IMR-90 (cell line): ENCODE measurements at regions not wholly inside any gene's neighbourhood (a gene's known extent, or its start where the extent isn't known, plus 50 kb on each side); places are given as distances from the start of the nearest gene placed in this dataset.

Experiments used
- ATAC-seq: fragments of 200-7000 bp; cut with Tn5 transposase; 2 replicates; pipeline ENCODE4 v1.9.1; 2020; ENCODE audit warnings: low read depth, mild to moderate bottlenecking, moderate library complexity
- BruUV-seq: library from RNA; stranded (reverse); fragments of 400-500 nt; replicated peaks from 2 replicates; lab custom pipeline; 2021; lab: Mats Ljungman, UMichigan
- CTCF ChIA-PET: fragments of 300-600 bp; formaldehyde crosslinking; extraction: SDS; loops from one replicate; lab custom pipeline; 2021; ENCODE audit warnings: antibody characterized with exemption; lab: Yijun Ruan, JAX
- POLR2A ChIA-PET: fragments of 300-600 bp; sonication (Branson Sonifier 250); formaldehyde crosslinking; loops from one replicate; lab custom pipeline; 2022; ENCODE audit warnings: antibody characterized with exemption; ENCODE audit not compliant: unreplicated experiment; lab: Charles Lee
- DNase-seq: peaks from one replicate; pipeline ENCODE4 v3.0.0; 2013
- H2AFZ ChIP-seq: replicated peaks from 2 replicates; pipeline ENCODE3; 2013; ENCODE audit warnings: low read length, mild to moderate bottlenecking; ENCODE audit not compliant: poor library complexity
- H2AK5ac ChIP-seq: 2 replicates; pipeline ENCODE4 v1.6.1; 2013; ENCODE audit warnings: low read depth, low read length, inconsistent platforms
- H2AK9ac ChIP-seq: replicated peaks from 2 replicates; pipeline ENCODE3; 2013; ENCODE audit warnings: mild to moderate bottlenecking, low read depth, low read length, moderate library complexity; ENCODE audit not compliant: poor library complexity
- H2BK120ac ChIP-seq: 2 replicates; pipeline ENCODE4 v1.6.1; 2013; ENCODE audit warnings: low read depth, low read length, inconsistent platforms
- H2BK15ac ChIP-seq: 3 replicates; pipeline ENCODE4 v1.6.1; 2013; ENCODE audit warnings: low read depth, low read length, inconsistent platforms
- H2BK20ac ChIP-seq: 2 replicates; pipeline ENCODE4 v1.6.1; 2013; ENCODE audit warnings: low read depth, mild to moderate bottlenecking, inconsistent platforms, low read length, moderate library complexity
- H2BK5ac ChIP-seq: 2 replicates; pipeline ENCODE4 v1.6.1; 2013; ENCODE audit warnings: mild to moderate bottlenecking, low read depth, low read length, inconsistent platforms; ENCODE audit not compliant: poor library complexity, severe bottlenecking
- H3K14ac ChIP-seq: replicated peaks from 2 replicates; pipeline ENCODE4 v1.6.1; 2013; ENCODE audit warnings: low read depth, low read length, inconsistent platforms
- H3K18ac ChIP-seq: 2 replicates; pipeline ENCODE4 v1.6.1; 2013; ENCODE audit warnings: low read depth, low read length, control low read depth
- H3K23ac ChIP-seq: 2 replicates; pipeline ENCODE4 v1.6.1; 2013; ENCODE audit warnings: low read depth, low read length, inconsistent platforms
- H3K27ac ChIP-seq: 2 replicates; pipeline ENCODE4 v1.5.1; 2013; ENCODE audit warnings: mild to moderate bottlenecking, control low read depth, low read length; ENCODE audit not compliant: insufficient read depth
- H3K27me3 ChIP-seq: 2 replicates; pipeline ENCODE4 v1.6.1; 2013; ENCODE audit warnings: low read length; ENCODE audit not compliant: control insufficient read depth, insufficient read depth
- H3K36me3 ChIP-seq: 2 replicates; pipeline ENCODE4 v1.6.1; 2013; ENCODE audit warnings: low read length, mixed read lengths; ENCODE audit not compliant: control insufficient read depth, insufficient read depth
- H3K4ac ChIP-seq: 2 replicates; pipeline ENCODE4 v1.6.1; 2013; ENCODE audit warnings: low read depth, low read length, inconsistent platforms
- H3K4me1 ChIP-seq: 2 replicates; pipeline ENCODE4 v1.6.1; 2013; ENCODE audit warnings: low read length, mixed read lengths; ENCODE audit not compliant: control insufficient read depth, insufficient read depth
- H3K4me2 ChIP-seq: 2 replicates; pipeline ENCODE4 v1.6.1; 2013; ENCODE audit warnings: low read depth, mild to moderate bottlenecking, control low read depth, low read length, moderate library complexity
- H3K4me3 ChIP-seq: 2 replicates; pipeline ENCODE4 v1.5.1; 2013; ENCODE audit warnings: low read depth, mild to moderate bottlenecking, control low read depth, low read length, moderate library complexity; ENCODE audit not compliant: insufficient read depth
- H3K56ac ChIP-seq: 2 replicates; pipeline ENCODE4 v1.6.1; 2013; ENCODE audit warnings: low read length, inconsistent platforms; ENCODE audit not compliant: insufficient read depth; ENCODE audit errors: extremely low read depth
- H3K79me1 ChIP-seq, 2 experiments: 2 replicates each; pipeline ENCODE4 v1.6.1; 2013; ENCODE audit warnings: low read length in 2 of 2, inconsistent platforms in 1 of 2, low read depth in 1 of 2
- H3K9ac ChIP-seq: 2 replicates; pipeline ENCODE4 v1.6.1; 2013; ENCODE audit warnings: low read depth, low read length, control low read depth
- H3K9me1 ChIP-seq: 2 replicates; pipeline ENCODE4 v1.6.1; 2013; ENCODE audit warnings: low read length, inconsistent platforms; ENCODE audit not compliant: insufficient read depth
- H3K9me3 ChIP-seq: 2 replicates; pipeline ENCODE4 v1.6.1; 2013; ENCODE audit warnings: low read length; ENCODE audit not compliant: control insufficient read depth, insufficient read depth
- H4K20me1 ChIP-seq: 2 replicates; pipeline ENCODE4 v1.6.1; 2013; ENCODE audit warnings: low read length, inconsistent platforms; ENCODE audit not compliant: insufficient read depth
- H4K5ac ChIP-seq: 2 replicates; pipeline ENCODE4 v1.6.1; 2013; ENCODE audit warnings: mild to moderate bottlenecking, low read depth, low read length, control low read depth
- H4K8ac ChIP-seq, 2 experiments: 2 replicates each; pipeline ENCODE4 v1.6.1; 2013; ENCODE audit warnings: low read depth in 2 of 2, low read length in 2 of 2, control low read depth in 1 of 2, inconsistent platforms in 1 of 2
- H4K91ac ChIP-seq: 2 replicates; pipeline ENCODE4 v1.6.1; 2013; ENCODE audit warnings: low read depth, low read length, inconsistent platforms; ENCODE audit not compliant: insufficient read depth
- FOS ChIP-seq: fragments of 150-350 bp; IDR thresholded peaks from 2 replicates; pipeline ENCODE4 v1.6.1; 2016; ENCODE audit warnings: low read depth, low read length
- MAZ ChIP-seq: IDR thresholded peaks from 2 replicates; pipeline ENCODE4 v1.6.1; 2012; ENCODE audit warnings: low read depth, mild to moderate bottlenecking, low read length, improper control_type of control experiment, moderate library complexity, borderline replicate concordance
- MXI1 ChIP-seq: IDR thresholded peaks from 2 replicates; pipeline ENCODE4 v1.6.1; 2012; ENCODE audit warnings: low read depth, mild to moderate bottlenecking, low read length, moderate library complexity, borderline replicate concordance
- NFE2L2 ChIP-seq: fragments of 150-350 bp; IDR thresholded peaks from 2 replicates; pipeline ENCODE4 v1.6.1; 2016; ENCODE audit warnings: low read depth, mild to moderate bottlenecking, low read length
- POLR2A ChIP-seq: IDR thresholded peaks from 2 replicates; pipeline ENCODE4 v1.6.1; 2012; ENCODE audit warnings: mild to moderate bottlenecking, low read depth, low read length
- RAD21 ChIP-seq: IDR thresholded peaks from 2 replicates; pipeline ENCODE4 v1.6.1; 2012; ENCODE audit warnings: low read length, improper control_type of control experiment
- RCOR1 ChIP-seq: IDR thresholded peaks from 2 replicates; pipeline ENCODE4 v1.6.1; 2012; ENCODE audit warnings: mild to moderate bottlenecking, low read length, improper control_type of control experiment; ENCODE audit not compliant: insufficient replicate concordance
- RFX5 ChIP-seq: IDR thresholded peaks from 2 replicates; pipeline ENCODE4 v1.8.0; 2012; ENCODE audit warnings: low read depth, mild to moderate bottlenecking, low read length, moderate library complexity
- SMC3 ChIP-seq: fragments of 150-350 bp; IDR thresholded peaks from 2 replicates; pipeline ENCODE4 v1.6.1; 2016; ENCODE audit warnings: low read depth, mild to moderate bottlenecking, antibody characterized with exemption, low read length, moderate library complexity
- WGBS, 2 experiments: methylation state at CpG; one replicate each; pipeline versions ENCODE4 v1.1.5 to v1.1.7; 2013; ENCODE audit warnings: missing lambda C conversion rate in 2 of 2; ENCODE audit not compliant: insufficient read length in 1 of 2; ENCODE audit errors: extremely low coverage in 2 of 2; 5-methylcytosine and 5-hydroxymethylcytosine counted together
- dilution Hi-C: fragments of 300-500 bp; cut with HindIII; formaldehyde crosslinking; loops from one replicate; pipeline ENCODE4 v1.14.3; 2018; ENCODE audit warnings: low sequenced_read_pairs; ENCODE audit not compliant: unreplicated experiment
- in situ Hi-C: fragments of 300-500 bp; cut with MboI; formaldehyde crosslinking; loops from 3 replicates; pipeline ENCODE4 v1.14.3; 2019; ENCODE audit warnings: low sequenced_read_pairs, inconsistent platforms, mixed read lengths
- intact Hi-C: fragments of 100-400 bp; cut with micrococcal nuclease; formaldehyde crosslinking; loops from 2 replicates; pipeline ENCODE4 v1.10.0; 2022
- TF ChIP-seq, protein P1 (sequence below): conservative IDR thresholded peaks from 2 replicates; pipeline ENCODE4 v1.5.1; 2012; ENCODE audit warnings: mild to moderate bottlenecking, low read depth, low read length, improper control_type of control experiment
- TF ChIP-seq, protein P2 (sequence below): fragments of 150-350 bp; IDR thresholded peaks from 2 replicates; pipeline ENCODE4 v1.6.1; 2016; ENCODE audit warnings: low read depth, mild to moderate bottlenecking, low read length, moderate library complexity, borderline replicate concordance
- TF ChIP-seq, protein P3 (sequence below): fragments of 150-350 bp; IDR thresholded peaks from 2 replicates; pipeline ENCODE4 v1.6.1; 2017; ENCODE audit warnings: mild to moderate bottlenecking, antibody characterized with exemption, low read length, low read depth

DNA sequence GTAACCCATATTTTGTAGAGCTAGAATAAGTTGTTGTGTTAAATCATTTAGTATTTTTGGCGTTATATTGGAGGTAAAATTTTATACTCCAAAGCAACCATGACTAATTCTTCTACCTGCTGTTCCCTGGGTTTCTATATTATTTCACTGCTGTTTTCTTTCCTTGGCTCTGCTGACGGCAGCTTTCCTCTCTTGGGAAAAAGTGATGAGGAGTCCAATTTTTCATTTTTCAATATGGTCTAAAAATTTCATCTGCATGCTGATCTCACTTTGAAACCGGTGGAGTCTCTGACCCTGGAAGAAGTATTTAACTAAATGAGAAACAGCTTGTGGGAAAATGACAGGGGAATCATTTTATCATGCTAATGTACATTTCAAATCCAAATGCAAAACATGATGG is 110.2 kb downstream of the IFI44 start:
- Histone ChIP-seq H3K4me1 (peaks cover 2% of the 10 kb centered on the region; the same call in 1 of the 2 replicates), H3K4ac (no peak overlapping the region), H3K4me3 (no peak overlapping the region), H3K14ac (no peak overlapping the region), H4K20me1 (no peaks in the 10 kb centered on the region), H3K79me1 (no peaks in the 10 kb centered on the region), H3K56ac (no peak overlapping the region), H4K8ac (no peak overlapping the region), H3K9me3 (0 out of 2 replicates have a peak, but pooled peaks cover 2% of the 10 kb centered on the region), H2AFZ (no peak overlapping the region), H3K9ac (no peak overlapping the region), H2BK20ac (no peak overlapping the region), H2AK5ac (no peak overlapping the region), H2BK5ac (no peak overlapping the region), H3K27ac (no peak overlapping the region), H3K23ac (no peak overlapping the region), H2BK15ac (no peak overlapping the region), H4K5ac (no peak overlapping the region), H3K9me1 (no peaks in the 10 kb centered on the region), H3K18ac (no peak overlapping the region), H2BK120ac (no peak overlapping the region), H3K36me3 (no peaks in the 10 kb centered on the region), H4K91ac (no peak overlapping the region), H3K4me2 (no peak overlapping the region), H3K27me3 (no peaks in the 10 kb centered on the region), H2AK9ac (no peak overlapping the region)
- no CpG with 5 or more reads among the region's 3 CpGs for WGBS, 2 experiments
- in situ Hi-C loops (no loop called here), dilution Hi-C loops (no loop called here), intact Hi-C loops (no loop called here)
- POLR2A ChIA-PET: no interaction called here
- DNase-seq (no peak), ATAC-seq (no peak)
- TF ChIP-seq POLR2A: no peak
- TF ChIP-seq NFE2L2: no peak
- no peak for TF ChIP-seq RCOR1
- no peak for TF ChIP-seq MXI1
- TF ChIP-seq MAZ: no peak
- TF ChIP-seq, protein P1, sequence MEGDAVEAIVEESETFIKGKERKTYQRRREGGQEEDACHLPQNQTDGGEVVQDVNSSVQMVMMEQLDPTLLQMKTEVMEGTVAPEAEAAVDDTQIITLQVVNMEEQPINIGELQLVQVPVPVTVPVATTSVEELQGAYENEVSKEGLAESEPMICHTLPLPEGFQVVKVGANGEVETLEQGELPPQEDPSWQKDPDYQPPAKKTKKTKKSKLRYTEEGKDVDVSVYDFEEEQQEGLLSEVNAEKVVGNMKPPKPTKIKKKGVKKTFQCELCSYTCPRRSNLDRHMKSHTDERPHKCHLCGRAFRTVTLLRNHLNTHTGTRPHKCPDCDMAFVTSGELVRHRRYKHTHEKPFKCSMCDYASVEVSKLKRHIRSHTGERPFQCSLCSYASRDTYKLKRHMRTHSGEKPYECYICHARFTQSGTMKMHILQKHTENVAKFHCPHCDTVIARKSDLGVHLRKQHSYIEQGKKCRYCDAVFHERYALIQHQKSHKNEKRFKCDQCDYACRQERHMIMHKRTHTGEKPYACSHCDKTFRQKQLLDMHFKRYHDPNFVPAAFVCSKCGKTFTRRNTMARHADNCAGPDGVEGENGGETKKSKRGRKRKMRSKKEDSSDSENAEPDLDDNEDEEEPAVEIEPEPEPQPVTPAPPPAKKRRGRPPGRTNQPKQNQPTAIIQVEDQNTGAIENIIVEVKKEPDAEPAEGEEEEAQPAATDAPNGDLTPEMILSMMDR: no peak
- TF ChIP-seq SMC3: no peak
- TF ChIP-seq RAD21: no peak
- TF ChIP-seq, protein P2, sequence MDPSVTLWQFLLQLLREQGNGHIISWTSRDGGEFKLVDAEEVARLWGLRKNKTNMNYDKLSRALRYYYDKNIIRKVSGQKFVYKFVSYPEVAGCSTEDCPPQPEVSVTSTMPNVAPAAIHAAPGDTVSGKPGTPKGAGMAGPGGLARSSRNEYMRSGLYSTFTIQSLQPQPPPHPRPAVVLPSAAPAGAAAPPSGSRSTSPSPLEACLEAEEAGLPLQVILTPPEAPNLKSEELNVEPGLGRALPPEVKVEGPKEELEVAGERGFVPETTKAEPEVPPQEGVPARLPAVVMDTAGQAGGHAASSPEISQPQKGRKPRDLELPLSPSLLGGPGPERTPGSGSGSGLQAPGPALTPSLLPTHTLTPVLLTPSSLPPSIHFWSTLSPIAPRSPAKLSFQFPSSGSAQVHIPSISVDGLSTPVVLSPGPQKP: no peak
- TF ChIP-seq FOS: no peak
- TF ChIP-seq, protein P3, sequence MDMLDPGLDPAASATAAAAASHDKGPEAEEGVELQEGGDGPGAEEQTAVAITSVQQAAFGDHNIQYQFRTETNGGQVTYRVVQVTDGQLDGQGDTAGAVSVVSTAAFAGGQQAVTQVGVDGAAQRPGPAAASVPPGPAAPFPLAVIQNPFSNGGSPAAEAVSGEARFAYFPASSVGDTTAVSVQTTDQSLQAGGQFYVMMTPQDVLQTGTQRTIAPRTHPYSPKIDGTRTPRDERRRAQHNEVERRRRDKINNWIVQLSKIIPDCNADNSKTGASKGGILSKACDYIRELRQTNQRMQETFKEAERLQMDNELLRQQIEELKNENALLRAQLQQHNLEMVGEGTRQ: no peak
- TF ChIP-seq RFX5: no peak
- no TSS peak for BruUV-seq
- CTCF ChIA-PET: no interaction called here
